ENCODE measurements at regions not wholly inside any gene's neighbourhood (a gene's known extent, or its start where the extent isn't known, plus 50 kb on each side); places are given as distances from the start of the nearest gene placed in this dataset.
"Not testable (repeated sequence)": the region's sequence is repeated elsewhere in the genome, so short reads cannot be mapped to it uniquely, and the experiment has no call there.

DNA sequence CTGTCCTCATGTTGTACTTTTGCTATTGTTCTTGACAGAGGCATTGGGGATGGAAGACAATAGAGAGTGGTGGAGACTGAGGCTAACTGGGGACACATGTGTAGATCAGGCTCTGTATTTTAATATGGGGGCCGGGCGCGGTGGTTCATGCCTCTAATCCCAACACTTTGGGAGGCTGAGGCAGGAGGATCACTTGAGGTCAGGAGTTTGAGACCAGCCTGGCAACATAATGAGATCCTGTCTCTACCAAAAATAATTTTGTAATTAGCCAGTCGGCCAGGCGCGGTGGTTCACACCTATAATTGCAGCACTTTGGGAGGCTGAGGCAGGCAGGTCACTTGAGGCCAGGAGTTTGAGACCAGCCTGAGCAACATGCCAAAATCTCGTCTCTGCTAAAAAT lies 72.5 kb upstream of the FOXK1 start:
- not testable (repeated sequence) for TF ChIP-seq POLR2A (IDR thresholded peaks at IDR 0.05; ENCODE audit: extremely low read depth, insufficient read length); CTCF (IDR thresholded peaks at IDR 0.05; ENCODE audit: low read depth, low read length); MYC (IDR thresholded peaks at IDR 0.05; ENCODE audit: low read depth, low read length)
- TF ChIP-seq, protein P1, sequence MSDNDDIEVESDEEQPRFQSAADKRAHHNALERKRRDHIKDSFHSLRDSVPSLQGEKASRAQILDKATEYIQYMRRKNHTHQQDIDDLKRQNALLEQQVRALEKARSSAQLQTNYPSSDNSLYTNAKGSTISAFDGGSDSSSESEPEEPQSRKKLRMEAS (IDR thresholded peaks at IDR 0.05; ENCODE audit: low read depth, low read length), result not testable (repeated sequence)

Measured in NB4 (cell line).